SK-N-SH (cell line): ENCODE measurements at regions not wholly inside any gene's neighbourhood (a gene's known extent, or its start where the extent isn't known, plus 50 kb on each side); places are given as distances from the start of the nearest gene placed in this dataset.
"Not testable (repeated sequence)": the region's sequence is repeated elsewhere in the genome, so short reads cannot be mapped to it uniquely, and the experiment has no call there.

Source experiments
- CTCF ChIA-PET: fragments of 300-600, 350-600 bp; formaldehyde crosslinking; extraction: SDS; loops from one replicate; lab custom pipeline; 2021; lab: Yijun Ruan, JAX
- POLR2A ChIA-PET: fragments of 350-600 bp; sonication (Branson Sonifier 250); formaldehyde crosslinking; extraction: SDS; loops from one replicate; lab custom pipeline; 2020; ENCODE audit warnings: antibody characterized with exemption, inconsistent platforms; lab: Yijun Ruan, JAX
- DNase-seq: peaks from one replicate; pipeline ENCODE4 v3.0.0; 2012
- H2AFZ ChIP-seq: fragments of 200-600 bp; sonication (generic); 2 replicates; pipeline ENCODE4 v1.8.1; 2016; ENCODE audit warnings: antibody characterized with exemption, mild to moderate bottlenecking, low read depth
- H3F3A ChIP-seq: fragments of 200-600 bp; sonication (generic); replicated peaks from 2 replicates; pipeline ENCODE3; 2016; ENCODE audit warnings: antibody characterized with exemption, mild to moderate bottlenecking; ENCODE audit not compliant: insufficient read depth
- H3K27ac ChIP-seq, 2 experiments: fragments of 200-500 bp in 1 of 2; fragments of 200-600 bp in 1 of 2; sonication (Bioruptor generic) in 1 of 2; sonication (generic), shearing (Covaris generic) in 1 of 2; 2 replicates each; pipeline versions ENCODE4 v1.5.1 to v1.6.1; 2014 to 2016; ENCODE audit warnings: low read depth in 2 of 2, inconsistent platforms in 1 of 2, low read length in 1 of 2, mild to moderate bottlenecking in 1 of 2, mixed read lengths in 1 of 2
- H3K27me3 ChIP-seq: fragments of 200-600 bp; sonication (generic), shearing (Covaris generic); 2 replicates; pipeline ENCODE4 v1.6.1; 2016; ENCODE audit warnings: mixed run types; ENCODE audit not compliant: insufficient read depth
- H3K36me3 ChIP-seq, 2 experiments: fragments of 200-500 bp in 1 of 2; fragments of 200-600 bp in 1 of 2; sonication (Bioruptor generic) in 1 of 2; sonication (generic) in 1 of 2; replicated peaks in 1 of 2; 2 replicates each; pipeline versions ENCODE3 to v1.5.1; 2014 to 2016; ENCODE audit warnings: low read length in 1 of 2, mild to moderate bottlenecking in 1 of 2; ENCODE audit not compliant: insufficient read depth in 2 of 2, control insufficient read depth in 1 of 2
- H3K4me1 ChIP-seq, 2 experiments: fragments of 200-500 bp in 1 of 2; fragments of 200-600 bp in 1 of 2; sonication (Bioruptor generic) in 1 of 2; sonication (generic), shearing (Covaris generic) in 1 of 2; 2 replicates each; pipeline versions ENCODE4 v1.5.1 to v1.6.1; 2014 to 2016; ENCODE audit warnings: low read depth in 1 of 2, low read length in 1 of 2, mixed run types in 1 of 2; ENCODE audit not compliant: insufficient read depth in 2 of 2, control insufficient read depth in 1 of 2
- H3K4me2 ChIP-seq: fragments of 200-600 bp; sonication (generic), shearing (Covaris generic); 2 replicates; pipeline ENCODE4 v1.6.1; 2017; ENCODE audit warnings: mixed run types
- H3K4me3 ChIP-seq, 2 experiments: fragments of 200-500 bp in 1 of 2; fragments of 200-600 bp in 1 of 2; sonication (Bioruptor generic) in 1 of 2; sonication (generic), shearing (Covaris generic) in 1 of 2; 2 replicates each; pipeline versions ENCODE4 v1.5.1 to v1.8.1; 2014 to 2016; ENCODE audit warnings: low read depth in 2 of 2, inconsistent platforms in 1 of 2, low read length in 1 of 2, mild to moderate bottlenecking in 1 of 2, mixed read lengths in 1 of 2, moderate library complexity in 1 of 2
- H3K79me2 ChIP-seq: fragments of 200-600 bp; sonication (generic); 2 replicates; pipeline ENCODE4 v1.8.1; 2017; ENCODE audit warnings: mild to moderate bottlenecking; ENCODE audit not compliant: insufficient read depth
- H3K9ac ChIP-seq: fragments of 200-600 bp; sonication (generic); 2 replicates; pipeline ENCODE4 v1.6.1; 2017; ENCODE audit warnings: mixed run types
- H3K9me2 ChIP-seq: fragments of 200-600 bp; sonication (generic); 2 replicates; pipeline ENCODE4 v1.6.1; 2017; ENCODE audit warnings: mixed run types
- H3K9me3 ChIP-seq: fragments of 200-600 bp; sonication (generic); 2 replicates; pipeline ENCODE4 v1.6.1; 2017; ENCODE audit warnings: mixed run types, mild to moderate bottlenecking, moderate library complexity
- H4K20me1 ChIP-seq: fragments of 200-600 bp; sonication (generic); 2 replicates; pipeline ENCODE4 v1.6.1; 2017; ENCODE audit warnings: mild to moderate bottlenecking, mixed run types; ENCODE audit not compliant: insufficient read depth
- MXI1 ChIP-seq: IDR thresholded peaks from 2 replicates; pipeline ENCODE4 v1.6.1; 2012; ENCODE audit warnings: mild to moderate bottlenecking, low read depth, low read length, improper control_type of control experiment
- SMC3 ChIP-seq: IDR thresholded peaks from 2 replicates; pipeline ENCODE4 v1.6.1; 2012; ENCODE audit warnings: low read depth, low read length, improper control_type of control experiment
- WGBS: methylation state at CpG from one replicate; pipeline ENCODE4 v1.1.6; 2017; ENCODE audit warnings: low lambda C conversion rate; 5-methylcytosine and 5-hydroxymethylcytosine counted together
- TF ChIP-seq, protein P1 (sequence below): fragments of 200-600 bp; sonication (generic); IDR thresholded peaks from 2 replicates; pipeline ENCODE4 v1.6.1; 2017; ENCODE audit warnings: antibody characterized with exemption, mild to moderate bottlenecking, moderate library complexity

DNA sequence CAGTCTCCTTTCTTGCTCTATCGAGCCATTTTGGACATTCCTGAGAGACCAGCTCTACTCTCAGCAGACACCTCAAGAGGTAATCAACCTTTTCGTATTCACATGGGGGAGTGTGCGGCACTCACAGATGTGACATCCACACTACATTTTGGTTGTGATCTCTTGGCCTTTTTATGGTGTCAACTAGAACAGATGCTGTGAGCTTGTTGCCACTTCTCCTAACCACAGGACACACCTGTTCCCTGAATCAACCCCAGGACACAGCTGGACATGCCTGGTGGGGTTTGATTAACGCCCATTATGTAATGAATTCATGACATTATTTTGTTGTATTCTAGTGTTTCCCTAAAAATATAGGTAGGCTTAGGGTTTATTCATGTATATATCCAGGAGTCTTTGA is 1143.6 kb downstream of the TMEM121 start:
- H3K27me3 ChIP-seq = peaks cover 10% of the 10 kb centered on the region; the same call in 1 of the 2 replicates
- H3K36me3 ChIP-seq = no peaks in the 10 kb centered on the region
- no peak overlapping the region for H2AFZ ChIP-seq
- no peak overlapping the region for H3K27ac ChIP-seq
- H3K79me2 ChIP-seq = no peaks in the 10 kb centered on the region
- H3K9me3 ChIP-seq = peaks cover 5% of the 10 kb centered on the region; the same call in 1 of the 2 replicates
- DNase-seq = no peak
- H3K9me2 ChIP-seq = no peaks in the 10 kb centered on the region
- no peak overlapping the region for H3K4me2 ChIP-seq
- no peak overlapping the region for H3K9ac ChIP-seq
- no peaks in the 10 kb centered on the region for H3K4me1 ChIP-seq
- no peaks in the 10 kb centered on the region for H4K20me1 ChIP-seq
- TF ChIP-seq SMC3 (no peak), MXI1 (no peak)
- 38% methylated on average over 4 of the region's 4 CpGs for WGBS
- ChIA-PET POLR2A (no interaction called here), CTCF (interaction anchor here (1.0 kb wide), 1 partner anchor 10 kb away, joined by 3 read pairs; no protein-coding TSS in a partner anchor)
- H3F3A ChIP-seq = no peaks in the 10 kb centered on the region
- H3K4me3 ChIP-seq = no peak overlapping the region

DNA sequence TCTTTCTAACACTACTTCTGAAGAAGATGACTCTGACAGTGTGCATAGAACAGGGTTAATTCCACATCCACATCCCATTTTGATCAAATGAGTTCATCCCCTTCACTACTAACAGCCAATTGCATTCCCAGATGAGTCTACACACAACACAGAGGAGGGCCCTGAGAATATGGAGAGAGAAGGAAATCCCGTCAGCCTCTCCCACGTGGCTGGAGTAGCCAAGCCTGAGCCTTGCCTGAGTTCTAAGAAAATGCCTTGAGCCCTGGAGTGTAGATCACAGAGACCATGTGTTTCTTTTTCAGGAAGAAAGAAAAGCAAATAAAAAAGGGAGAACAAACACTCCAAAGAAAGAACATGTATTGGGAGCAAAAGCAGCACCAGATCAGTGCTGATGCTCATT is 1147.7 kb downstream of the TMEM121 start:
- H3K9ac ChIP-seq, DNase-seq, H3K9me3 ChIP-seq, H4K20me1 ChIP-seq, H3K4me3 ChIP-seq, H3K4me2 ChIP-seq, H3K9me2 ChIP-seq, H3K27ac ChIP-seq, H3K36me3 ChIP-seq, H3F3A ChIP-seq, POLR2A ChIA-PET, H3K79me2 ChIP-seq, H3K4me1 ChIP-seq, H2AFZ ChIP-seq: not testable (repeated sequence)
- CTCF ChIA-PET = interaction anchor here (1.3 kb wide), 1 partner anchor 12 kb away, joined by 3 read pairs; no protein-coding TSS in a partner anchor
- peaks cover 10% of the 10 kb centered on the region; the same call in 1 of the 2 replicates for H3K27me3 ChIP-seq
- 6% methylated on average over 2 of the region's 2 CpGs for WGBS

DNA sequence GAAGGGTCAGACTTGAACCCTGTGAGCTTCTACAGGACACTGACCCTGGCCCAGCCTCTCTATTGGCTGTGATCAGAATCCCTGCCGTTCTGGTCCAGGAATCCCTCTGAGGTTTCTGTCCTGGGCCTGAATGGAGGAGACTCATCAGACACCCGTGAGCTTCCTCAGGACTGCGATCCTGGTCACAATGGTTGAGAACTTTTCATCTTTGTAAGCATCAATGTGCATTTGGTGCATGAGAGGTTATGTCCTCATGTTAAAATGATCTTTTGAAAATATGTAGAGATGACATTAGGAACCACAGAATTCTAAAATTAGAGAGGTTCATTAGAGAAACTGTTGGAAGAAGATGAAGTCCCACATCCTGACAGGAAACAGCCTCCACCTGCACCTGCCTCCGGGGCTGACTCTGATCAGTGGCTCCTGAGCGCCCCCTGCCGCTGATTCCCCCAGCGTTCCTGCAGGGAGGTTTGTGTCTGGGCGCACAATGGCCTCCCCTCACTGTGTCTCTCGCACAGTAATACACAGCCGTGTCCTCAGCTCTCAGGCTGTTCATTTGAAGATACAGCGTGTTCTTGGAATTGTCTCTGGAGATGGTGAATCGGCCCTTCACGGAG is 1148.2 kb downstream of the TMEM121 start:
- H3K4me1 ChIP-seq, H3K79me2 ChIP-seq, H3K4me2 ChIP-seq, H3K4me3 ChIP-seq, H3K9ac ChIP-seq, H4K20me1 ChIP-seq, H3K9me3 ChIP-seq, H3K27ac ChIP-seq, H3K9me2 ChIP-seq, H3K36me3 ChIP-seq, DNase-seq, H2AFZ ChIP-seq, POLR2A ChIA-PET, H3F3A ChIP-seq: not testable (repeated sequence)
- TF ChIP-seq, protein P1, sequence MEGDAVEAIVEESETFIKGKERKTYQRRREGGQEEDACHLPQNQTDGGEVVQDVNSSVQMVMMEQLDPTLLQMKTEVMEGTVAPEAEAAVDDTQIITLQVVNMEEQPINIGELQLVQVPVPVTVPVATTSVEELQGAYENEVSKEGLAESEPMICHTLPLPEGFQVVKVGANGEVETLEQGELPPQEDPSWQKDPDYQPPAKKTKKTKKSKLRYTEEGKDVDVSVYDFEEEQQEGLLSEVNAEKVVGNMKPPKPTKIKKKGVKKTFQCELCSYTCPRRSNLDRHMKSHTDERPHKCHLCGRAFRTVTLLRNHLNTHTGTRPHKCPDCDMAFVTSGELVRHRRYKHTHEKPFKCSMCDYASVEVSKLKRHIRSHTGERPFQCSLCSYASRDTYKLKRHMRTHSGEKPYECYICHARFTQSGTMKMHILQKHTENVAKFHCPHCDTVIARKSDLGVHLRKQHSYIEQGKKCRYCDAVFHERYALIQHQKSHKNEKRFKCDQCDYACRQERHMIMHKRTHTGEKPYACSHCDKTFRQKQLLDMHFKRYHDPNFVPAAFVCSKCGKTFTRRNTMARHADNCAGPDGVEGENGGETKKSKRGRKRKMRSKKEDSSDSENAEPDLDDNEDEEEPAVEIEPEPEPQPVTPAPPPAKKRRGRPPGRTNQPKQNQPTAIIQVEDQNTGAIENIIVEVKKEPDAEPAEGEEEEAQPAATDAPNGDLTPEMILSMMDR = peak; percentile 44
- peaks cover 10% of the 10 kb centered on the region; the same call in 1 of the 2 replicates for H3K27me3 ChIP-seq
- CTCF ChIA-PET = interaction anchor here (1.3 to 2.4 kb wide), 2 partner anchors 12 to 14 kb away, joined by 3 to 7 read pairs; no protein-coding TSS in a partner anchor
- WGBS = 2% methylated on average over 8 of the region's 13 CpGs

DNA sequence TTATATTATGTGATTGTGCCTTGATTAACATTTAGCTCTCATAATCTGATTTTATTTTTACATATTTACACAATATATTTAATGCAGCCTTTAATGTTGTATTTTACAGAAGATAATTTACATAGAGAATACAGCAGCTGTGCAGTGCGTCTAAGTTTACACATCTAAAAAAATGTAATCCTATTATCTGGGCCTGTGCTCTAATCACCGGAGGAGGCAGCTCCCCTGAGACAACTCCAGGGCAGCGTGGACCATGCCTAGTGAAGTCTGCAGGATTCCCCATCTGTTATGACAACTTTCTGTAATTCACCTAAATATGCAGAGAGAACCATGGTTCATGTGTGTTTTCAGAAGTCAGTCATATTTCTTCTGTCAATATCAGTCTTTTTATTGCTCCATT is 1149.3 kb downstream of the TMEM121 start:
- 3% methylated on average over 3 of the region's 3 CpGs for WGBS
- CTCF ChIA-PET = interaction anchor here (0.7 to 2.4 kb wide), 2 partner anchors 13 to 35 kb away, joined by 3 to 7 read pairs; no protein-coding TSS in a partner anchor
- POLR2A ChIA-PET = not testable (repeated sequence)

More for the DNA sequence above, 1149.3 kb downstream of the TMEM121 start:
- H3K4me1 ChIP-seq, H3K27ac ChIP-seq, H3K9me3 ChIP-seq, H3K4me3 ChIP-seq, H3K79me2 ChIP-seq, H3K9ac ChIP-seq, H2AFZ ChIP-seq, H3K36me3 ChIP-seq, H3K9me2 ChIP-seq, H3F3A ChIP-seq, H4K20me1 ChIP-seq, DNase-seq, H3K4me2 ChIP-seq: not testable (repeated sequence)
- peaks cover 10% of the 10 kb centered on the region; the same call in 1 of the 2 replicates for H3K27me3 ChIP-seq
